HG03575 (cell line): ENCODE measurements at regions not wholly inside any gene's neighbourhood (a gene's known extent, or its start where the extent isn't known, plus 50 kb on each side); places are given as distances from the start of the nearest gene placed in this dataset.
"Not testable (repeated sequence)": the region's sequence is repeated elsewhere in the genome, so short reads cannot be mapped to it uniquely, and the experiment has no call there.

Source experiments
- ATAC-seq: cut with Tn5 transposase; IDR thresholded peaks from one replicate; pipeline ENCODE4 v1.9.1; 2021; ENCODE audit not compliant: unreplicated experiment, insufficient number of reproducible peaks, low FRiP score; ENCODE audit errors: extremely low read depth

DNA sequence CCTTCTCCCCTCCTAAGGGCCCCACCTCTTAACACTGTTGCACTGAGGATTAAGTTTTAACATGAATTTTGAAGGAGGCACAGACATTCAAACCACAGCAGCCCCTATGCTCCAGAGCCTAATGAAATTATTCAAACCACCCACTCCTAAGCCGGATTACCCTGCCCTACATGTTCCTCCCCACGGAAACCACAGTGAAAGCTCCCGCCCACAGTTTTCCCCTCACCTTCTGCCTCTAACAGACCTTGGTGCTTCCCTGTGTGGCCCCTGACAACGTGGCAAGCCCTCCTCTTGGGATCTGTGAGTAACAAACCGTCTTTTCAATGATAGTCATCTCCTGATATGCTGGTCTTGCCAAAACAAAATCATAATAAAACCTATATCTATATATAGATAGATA, 74.8 kb downstream of the RIN2 start:
- no peak for ATAC-seq

- ATAC-seq, result no peak
Measured at GRCh38 chr20:19833395-19833794, 75.3 kb downstream of the RIN2 start.

GRCh38 chr20:19834287-19834686, 76.2 kb downstream of the RIN2 start:
- ATAC-seq, result no peak

DNA sequence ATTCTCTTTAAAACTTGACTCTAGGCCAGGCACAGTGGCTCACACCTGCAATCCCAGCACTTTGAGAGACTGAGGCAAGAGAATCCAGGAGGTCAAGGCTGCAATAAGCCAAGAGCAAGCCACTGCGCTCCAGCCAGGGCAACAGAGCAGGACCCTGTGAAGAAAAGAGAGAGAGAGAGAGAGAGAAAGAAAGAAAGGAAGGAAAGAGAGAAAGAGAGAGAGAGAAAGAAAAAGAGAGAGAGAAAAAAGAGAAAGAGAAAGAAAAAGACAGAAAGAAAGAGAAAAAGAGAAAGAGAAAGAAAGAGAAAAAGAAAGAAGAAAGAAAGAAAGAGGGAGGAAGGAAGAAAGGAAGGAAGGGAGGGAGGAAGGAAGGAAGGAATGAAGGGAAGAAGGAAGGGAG, 76.7 kb downstream of the RIN2 start:
- no peak for ATAC-seq

DNA sequence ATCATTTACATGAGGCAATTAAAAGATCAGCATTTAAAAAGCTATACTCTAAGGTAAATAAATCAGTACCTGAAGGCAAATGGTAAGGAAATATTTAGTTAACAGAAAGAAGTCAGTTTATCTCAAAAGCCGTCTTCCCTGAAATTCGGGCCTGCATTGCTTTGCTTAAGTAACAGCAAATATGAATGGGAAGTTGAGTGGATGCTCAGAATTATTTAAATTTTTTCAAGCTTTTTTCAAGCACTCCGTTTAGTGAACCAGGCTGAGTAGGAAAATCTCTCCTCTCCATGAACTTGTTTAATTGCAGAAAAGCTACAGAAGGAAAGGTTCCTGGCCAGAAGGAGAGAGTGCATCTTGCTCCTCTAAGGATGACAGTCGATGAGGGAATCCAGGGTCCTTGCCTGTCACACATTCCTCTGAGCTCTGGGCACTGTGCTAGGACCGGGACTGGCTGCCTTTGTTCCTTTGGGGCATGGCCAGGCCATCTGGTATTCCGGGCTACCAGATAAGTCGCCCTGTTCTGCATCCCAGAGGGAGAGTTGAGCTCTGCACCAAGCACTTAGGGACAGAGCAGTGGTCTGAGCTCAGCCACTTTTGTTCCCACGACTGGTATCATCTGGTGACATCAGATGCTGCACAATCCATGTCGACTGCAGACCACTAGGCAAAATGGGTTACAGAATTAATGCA, 77.6 kb downstream of the RIN2 start:
- ATAC-seq, result no peak

DNA sequence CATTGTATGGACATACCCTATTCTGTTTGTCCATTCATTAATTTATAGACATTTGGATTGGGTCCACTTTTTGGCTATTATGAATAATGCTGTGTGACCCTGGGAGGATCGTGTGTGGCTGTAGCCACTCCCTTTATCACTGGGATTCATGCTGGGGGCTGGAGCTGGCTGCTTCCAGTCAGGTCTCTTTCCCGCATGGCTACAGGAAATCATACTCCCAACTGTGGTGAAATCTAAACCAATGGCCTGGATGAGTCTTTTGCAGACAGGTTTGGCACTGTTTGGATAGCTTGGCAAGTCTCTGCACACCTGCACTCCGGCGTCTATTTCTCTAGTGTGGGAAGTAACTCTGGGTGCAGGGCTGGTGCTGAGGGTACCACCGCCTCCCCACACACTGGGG, 80.4 kb downstream of the RIN2 start:
- ATAC-seq, result no peak

DNA sequence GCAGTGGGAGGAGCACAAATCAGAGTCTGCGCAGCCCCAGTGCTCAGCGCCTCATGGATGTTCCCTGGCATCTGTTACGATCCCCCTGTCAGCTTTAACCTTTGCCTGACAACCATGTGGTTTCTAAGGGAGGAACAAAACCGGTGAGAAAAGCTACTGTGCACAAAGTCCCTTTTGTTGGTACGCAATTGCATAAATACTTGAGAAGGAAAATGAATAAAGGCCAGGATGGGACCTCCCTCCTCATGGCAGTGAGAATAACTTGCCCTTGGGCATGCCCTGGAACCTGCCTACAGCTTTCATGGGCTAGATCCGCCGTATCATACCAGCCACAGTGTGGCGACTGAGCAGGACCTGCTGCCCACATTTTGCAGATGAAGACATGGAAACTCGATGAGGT, 81.0 kb downstream of the RIN2 start:
- no peak for ATAC-seq

GRCh38 chr20:19840111-19840710, 82.2 kb downstream of the RIN2 start:
- no peak for ATAC-seq

DNA sequence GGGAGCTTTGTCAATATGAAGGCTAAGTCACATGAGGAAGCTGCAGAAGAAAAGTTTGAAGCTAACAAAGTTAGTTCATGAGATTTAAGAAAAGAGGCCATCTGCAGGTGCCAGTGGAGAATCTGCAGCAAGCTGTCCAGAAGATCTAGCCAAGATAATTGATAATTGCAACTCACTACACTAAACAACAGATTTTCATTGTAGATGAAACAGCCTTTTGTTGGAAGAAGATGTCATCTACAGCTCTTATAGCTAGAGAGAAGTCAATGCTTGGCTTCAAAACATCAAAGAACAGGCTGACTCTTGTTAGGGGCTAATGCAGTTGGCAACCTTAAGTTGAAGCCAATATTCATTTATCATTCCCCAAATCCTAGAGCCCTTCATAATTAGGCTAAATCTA, 83.7 kb downstream of the RIN2 start:
- no peak for ATAC-seq

GRCh38 chr20:19844850-19845249, 86.8 kb downstream of the RIN2 start:
- ATAC-seq, result not testable (repeated sequence)

- ATAC-seq, result no peak
Measured at GRCh38 chr20:19847383-19847782, 89.3 kb downstream of the RIN2 start.

GRCh38 chr20:19849341-19850197, 91.5 kb downstream of the RIN2 start:
- ATAC-seq, result no peak

GRCh38 chr20:19850198-19850533, 92.1 kb downstream of the RIN2 start:
- no peak for ATAC-seq

- ATAC-seq, result no peak
Measured at GRCh38 chr20:19851861-19852260, 93.8 kb downstream of the RIN2 start.

- no peak for ATAC-seq
Measured at GRCh38 chr20:19855416-19855815, 97.4 kb downstream of the RIN2 start.

DNA sequence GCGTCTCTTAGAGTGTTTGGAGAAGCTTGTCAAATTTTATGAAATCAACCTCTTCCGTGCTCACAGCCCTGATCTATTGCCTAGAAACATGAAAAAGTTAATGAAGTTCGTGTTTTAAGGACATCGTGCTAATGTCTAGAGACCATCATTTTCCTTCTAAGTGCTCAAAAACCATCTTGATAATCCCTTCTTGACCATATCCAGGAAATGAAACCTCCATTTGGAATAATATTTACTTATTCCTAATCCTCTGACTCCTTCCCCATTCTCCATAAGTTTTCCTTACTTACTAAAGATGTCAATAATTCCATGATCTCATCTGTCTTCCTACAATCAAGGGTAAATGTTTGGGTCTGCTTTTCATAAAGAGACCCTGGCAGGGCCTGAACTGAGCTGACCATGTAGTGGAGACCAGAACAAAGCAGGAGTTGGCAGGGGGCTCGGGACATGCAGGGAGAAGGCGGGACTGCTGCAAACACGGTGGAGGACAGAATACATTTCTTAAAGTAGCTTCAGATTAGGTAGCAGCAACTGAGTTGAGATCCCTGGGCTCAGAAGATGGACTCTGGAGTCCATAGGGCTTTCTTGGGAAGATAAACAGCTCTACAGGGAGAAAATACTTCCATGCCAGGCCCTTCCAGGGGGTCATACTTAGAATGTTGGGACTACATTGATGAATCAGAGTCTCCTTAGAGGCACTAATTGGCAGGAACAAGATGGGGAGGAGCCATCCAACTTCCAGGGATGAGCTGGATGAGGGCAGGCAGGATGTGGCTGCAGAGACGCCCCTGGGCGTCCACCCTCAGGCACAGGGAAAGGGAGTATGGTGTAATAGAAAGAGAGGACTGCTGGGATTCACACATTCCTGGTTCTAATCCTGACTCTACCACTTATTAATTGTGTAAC, 100.7 kb downstream of the RIN2 start:
- no peak for ATAC-seq

DNA sequence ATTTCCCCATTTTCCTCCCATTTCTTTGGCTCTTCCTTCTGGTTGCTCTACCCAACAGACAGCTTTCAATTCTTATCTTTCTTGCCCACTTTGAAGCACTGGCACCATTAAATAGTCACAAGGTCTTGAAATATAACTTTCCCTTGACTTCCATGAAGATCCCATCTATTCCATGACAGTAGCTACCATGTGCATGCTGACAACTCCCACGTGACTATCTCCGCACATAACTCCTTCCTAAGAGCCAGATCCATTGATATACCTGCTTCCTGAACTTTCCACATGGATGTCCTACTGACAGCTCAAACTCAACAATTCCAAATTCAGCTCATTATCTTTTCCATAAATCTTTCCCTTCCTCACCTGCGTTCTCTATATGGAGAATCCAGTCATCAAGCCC, 101.4 kb downstream of the RIN2 start:
- no peak for ATAC-seq

DNA sequence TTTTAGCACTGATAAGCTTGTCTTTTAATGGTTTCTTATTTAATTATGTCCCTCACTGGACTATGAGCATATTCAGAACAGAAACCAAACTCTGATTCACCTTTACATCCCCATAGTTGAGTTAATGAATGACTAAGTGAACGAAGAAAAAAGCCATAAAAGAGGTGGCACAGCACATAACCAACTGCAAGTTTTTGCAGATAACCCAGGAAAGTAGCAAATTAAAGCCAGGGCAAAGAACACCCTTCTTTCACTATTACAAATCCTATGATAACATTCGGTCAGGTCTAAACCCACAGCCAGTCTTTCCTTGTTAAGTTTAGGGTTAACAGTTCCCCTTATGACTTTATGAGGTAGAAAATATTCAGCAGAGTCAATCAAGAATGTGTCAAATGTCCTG, 102.7 kb downstream of the RIN2 start:
- no peak for ATAC-seq

DNA sequence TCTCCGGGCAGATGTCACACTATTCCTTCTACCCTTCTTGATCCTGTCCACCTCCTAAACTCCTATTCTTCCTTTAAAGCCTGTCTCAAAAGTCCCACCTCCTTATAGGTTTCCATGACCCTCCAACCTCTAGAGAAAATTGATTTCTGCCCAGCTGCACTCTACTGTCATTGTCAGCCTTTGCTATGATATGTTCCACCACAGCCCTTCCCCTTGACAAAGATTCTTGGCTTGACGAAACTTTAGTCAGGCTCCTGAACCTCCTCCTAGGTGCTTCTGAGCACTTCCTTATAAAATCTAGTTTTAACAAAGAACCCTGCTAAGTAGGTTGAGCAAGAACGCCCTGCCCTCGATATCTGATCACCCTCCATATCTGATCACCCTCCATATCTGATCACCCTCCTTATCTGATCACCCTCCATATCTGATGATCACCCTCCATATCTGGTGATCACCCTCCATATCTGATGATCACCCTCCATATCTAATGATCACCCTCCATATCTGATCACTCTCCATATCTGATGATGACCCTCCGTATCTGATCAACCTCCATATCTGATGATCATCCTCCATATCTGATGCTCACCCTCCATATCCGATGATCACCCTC, 103.2 kb downstream of the RIN2 start:
- no peak for ATAC-seq
